Activated effector memory CD4-positive, alpha-beta T cell treated with Interleukin-2 at 50 U/mL for 16 hours (primary cell): ENCODE measurements at regions not wholly inside any gene's neighbourhood (a gene's known extent, or its start where the extent isn't known, plus 50 kb on each side); places are given as distances from the start of the nearest gene placed in this dataset.

ENCODE experiments used
- DNase-seq: peaks from one replicate; pipeline ENCODE4 v3.0.0-alpha.2; 2020

DNA sequence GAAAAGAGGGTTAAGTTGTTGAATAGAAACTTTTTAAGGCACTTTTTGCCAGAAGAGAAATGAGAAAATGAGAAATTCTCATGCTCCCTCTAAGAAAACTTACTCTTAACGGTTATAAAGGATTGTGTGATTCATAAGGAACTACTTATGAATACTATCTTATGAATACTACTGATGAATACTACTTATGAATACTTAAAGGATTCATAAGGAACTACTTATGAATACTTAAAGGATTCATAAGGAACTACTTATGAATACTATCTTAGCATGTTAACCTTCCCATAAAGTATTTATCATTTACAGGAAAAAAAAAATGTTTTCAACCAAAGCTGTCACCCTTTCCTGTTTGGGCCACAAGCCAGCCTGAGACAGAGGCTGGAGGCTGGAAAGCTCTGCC is 53.1 kb upstream of the UCN3 start:
- no peak for DNase-seq

DNA sequence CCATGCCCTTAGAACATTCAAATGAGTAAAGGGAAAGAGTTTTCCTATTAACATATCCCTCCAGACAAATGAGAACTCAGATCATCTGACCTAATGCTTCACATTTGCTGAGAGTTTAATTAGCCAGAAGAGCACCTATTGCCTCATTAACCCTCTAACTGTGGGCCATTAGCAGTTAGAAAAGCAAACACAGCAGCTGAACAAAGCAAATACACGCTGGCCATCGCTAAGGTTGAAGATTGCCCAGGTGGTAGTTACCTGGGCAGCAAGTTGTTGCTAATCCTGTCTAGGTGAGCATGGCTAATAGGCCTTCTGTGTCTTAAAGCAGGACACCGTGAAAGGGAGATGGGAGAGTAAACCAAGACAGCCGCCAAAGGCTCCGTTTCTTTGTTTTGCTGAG is 49.9 kb upstream of the UCN3 start:
- DNase-seq, result no peak
